ENCODE measurements at regions not wholly inside any gene's neighbourhood (a gene's known extent, or its start where the extent isn't known, plus 50 kb on each side); places are given as distances from the start of the nearest gene placed in this dataset.

- H3F3A ChIP-seq (replicated peaks; ENCODE audit: insufficient read depth): no peaks in the 10 kb centered on the region
- ChIA-PET CTCF (interaction anchor here (1.3 kb wide), 1 partner anchor 916 kb away, joined by 4 read pairs; no protein-coding TSS in a partner anchor), POLR2A (no interaction called here)
- no peak overlapping the region for H3K4me2 ChIP-seq
- no peaks in the 10 kb centered on the region for H4K20me1 ChIP-seq (ENCODE audit: insufficient read depth)
- no peak overlapping the region for H3K27ac ChIP-seq (ENCODE audit: low read depth in 2 of 2, low read length in 1 of 2)
- no peaks in the 10 kb centered on the region for H3K79me2 ChIP-seq (ENCODE audit: insufficient read depth)
- no peaks in the 10 kb centered on the region for H3K4me1 ChIP-seq (ENCODE audit: control insufficient read depth in 1 of 2, insufficient read depth in 2 of 2, low read depth in 1 of 2, low read length in 1 of 2)
- TF ChIP-seq FOXJ3 (CRISPR knock-in tag; IDR thresholded peaks at IDR 0.05): no peak
- no peak for TF ChIP-seq POLR2AphosphoS5 (IDR thresholded peaks at IDR 0.05; ENCODE audit: low read depth, low read length)
- no peak for TF ChIP-seq TEAD4 (IDR thresholded peaks at IDR 0.05; ENCODE audit: borderline replicate concordance, insufficient read depth)
- TF ChIP-seq FOXM1 (IDR thresholded peaks at IDR 0.05; ENCODE audit: low read depth): no peak
- TF ChIP-seq, protein P1, sequence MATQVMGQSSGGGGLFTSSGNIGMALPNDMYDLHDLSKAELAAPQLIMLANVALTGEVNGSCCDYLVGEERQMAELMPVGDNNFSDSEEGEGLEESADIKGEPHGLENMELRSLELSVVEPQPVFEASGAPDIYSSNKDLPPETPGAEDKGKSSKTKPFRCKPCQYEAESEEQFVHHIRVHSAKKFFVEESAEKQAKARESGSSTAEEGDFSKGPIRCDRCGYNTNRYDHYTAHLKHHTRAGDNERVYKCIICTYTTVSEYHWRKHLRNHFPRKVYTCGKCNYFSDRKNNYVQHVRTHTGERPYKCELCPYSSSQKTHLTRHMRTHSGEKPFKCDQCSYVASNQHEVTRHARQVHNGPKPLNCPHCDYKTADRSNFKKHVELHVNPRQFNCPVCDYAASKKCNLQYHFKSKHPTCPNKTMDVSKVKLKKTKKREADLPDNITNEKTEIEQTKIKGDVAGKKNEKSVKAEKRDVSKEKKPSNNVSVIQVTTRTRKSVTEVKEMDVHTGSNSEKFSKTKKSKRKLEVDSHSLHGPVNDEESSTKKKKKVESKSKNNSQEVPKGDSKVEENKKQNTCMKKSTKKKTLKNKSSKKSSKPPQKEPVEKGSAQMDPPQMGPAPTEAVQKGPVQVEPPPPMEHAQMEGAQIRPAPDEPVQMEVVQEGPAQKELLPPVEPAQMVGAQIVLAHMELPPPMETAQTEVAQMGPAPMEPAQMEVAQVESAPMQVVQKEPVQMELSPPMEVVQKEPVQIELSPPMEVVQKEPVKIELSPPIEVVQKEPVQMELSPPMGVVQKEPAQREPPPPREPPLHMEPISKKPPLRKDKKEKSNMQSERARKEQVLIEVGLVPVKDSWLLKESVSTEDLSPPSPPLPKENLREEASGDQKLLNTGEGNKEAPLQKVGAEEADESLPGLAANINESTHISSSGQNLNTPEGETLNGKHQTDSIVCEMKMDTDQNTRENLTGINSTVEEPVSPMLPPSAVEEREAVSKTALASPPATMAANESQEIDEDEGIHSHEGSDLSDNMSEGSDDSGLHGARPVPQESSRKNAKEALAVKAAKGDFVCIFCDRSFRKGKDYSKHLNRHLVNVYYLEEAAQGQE (IDR thresholded peaks at IDR 0.05; ENCODE audit: low read depth, low read length): no peak
- TF ChIP-seq EP300 (IDR thresholded peaks at IDR 0.05; ENCODE audit: borderline replicate concordance in 1 of 2, low read depth in 1 of 2, low read length in 1 of 2): no peak
- TF ChIP-seq, protein P2, sequence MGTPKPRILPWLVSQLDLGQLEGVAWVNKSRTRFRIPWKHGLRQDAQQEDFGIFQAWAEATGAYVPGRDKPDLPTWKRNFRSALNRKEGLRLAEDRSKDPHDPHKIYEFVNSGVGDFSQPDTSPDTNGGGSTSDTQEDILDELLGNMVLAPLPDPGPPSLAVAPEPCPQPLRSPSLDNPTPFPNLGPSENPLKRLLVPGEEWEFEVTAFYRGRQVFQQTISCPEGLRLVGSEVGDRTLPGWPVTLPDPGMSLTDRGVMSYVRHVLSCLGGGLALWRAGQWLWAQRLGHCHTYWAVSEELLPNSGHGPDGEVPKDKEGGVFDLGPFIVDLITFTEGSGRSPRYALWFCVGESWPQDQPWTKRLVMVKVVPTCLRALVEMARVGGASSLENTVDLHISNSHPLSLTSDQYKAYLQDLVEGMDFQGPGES (IDR thresholded peaks at IDR 0.05; ENCODE audit: low read depth, low read length): no peak
- no peak for TF ChIP-seq RAD21 (IDR thresholded peaks at IDR 0.05; ENCODE audit: low read length)
- TF ChIP-seq, protein P3, sequence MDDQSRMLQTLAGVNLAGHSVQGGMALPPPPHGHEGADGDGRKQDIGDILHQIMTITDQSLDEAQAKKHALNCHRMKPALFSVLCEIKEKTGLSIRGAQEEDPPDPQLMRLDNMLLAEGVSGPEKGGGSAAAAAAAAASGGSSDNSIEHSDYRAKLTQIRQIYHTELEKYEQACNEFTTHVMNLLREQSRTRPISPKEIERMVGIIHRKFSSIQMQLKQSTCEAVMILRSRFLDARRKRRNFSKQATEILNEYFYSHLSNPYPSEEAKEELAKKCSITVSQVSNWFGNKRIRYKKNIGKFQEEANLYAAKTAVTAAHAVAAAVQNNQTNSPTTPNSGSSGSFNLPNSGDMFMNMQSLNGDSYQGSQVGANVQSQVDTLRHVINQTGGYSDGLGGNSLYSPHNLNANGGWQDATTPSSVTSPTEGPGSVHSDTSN (IDR thresholded peaks at IDR 0.05): no peak
- TF ChIP-seq TCF12 (IDR thresholded peaks at IDR 0.05): no peak
- no peak for TF ChIP-seq RXRA (IDR thresholded peaks at IDR 0.05; ENCODE audit: borderline replicate concordance, low read depth)
- no peak for TF ChIP-seq CHD2 (IDR thresholded peaks at IDR 0.05; ENCODE audit: low read length, partially characterized antibody)
- TF ChIP-seq, protein P4, sequence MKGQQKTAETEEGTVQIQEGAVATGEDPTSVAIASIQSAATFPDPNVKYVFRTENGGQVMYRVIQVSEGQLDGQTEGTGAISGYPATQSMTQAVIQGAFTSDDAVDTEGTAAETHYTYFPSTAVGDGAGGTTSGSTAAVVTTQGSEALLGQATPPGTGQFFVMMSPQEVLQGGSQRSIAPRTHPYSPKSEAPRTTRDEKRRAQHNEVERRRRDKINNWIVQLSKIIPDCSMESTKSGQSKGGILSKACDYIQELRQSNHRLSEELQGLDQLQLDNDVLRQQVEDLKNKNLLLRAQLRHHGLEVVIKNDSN (IDR thresholded peaks at IDR 0.05; ENCODE audit: borderline replicate concordance, low read depth): no peak
- TF ChIP-seq EZH2phosphoT487 (IDR thresholded peaks at IDR 0.05; ENCODE audit: borderline replicate concordance, low read depth): no peak
- no peak for TF ChIP-seq GABPA (IDR thresholded peaks at IDR 0.05; ENCODE audit: low read depth)
- TF ChIP-seq, protein P5, sequence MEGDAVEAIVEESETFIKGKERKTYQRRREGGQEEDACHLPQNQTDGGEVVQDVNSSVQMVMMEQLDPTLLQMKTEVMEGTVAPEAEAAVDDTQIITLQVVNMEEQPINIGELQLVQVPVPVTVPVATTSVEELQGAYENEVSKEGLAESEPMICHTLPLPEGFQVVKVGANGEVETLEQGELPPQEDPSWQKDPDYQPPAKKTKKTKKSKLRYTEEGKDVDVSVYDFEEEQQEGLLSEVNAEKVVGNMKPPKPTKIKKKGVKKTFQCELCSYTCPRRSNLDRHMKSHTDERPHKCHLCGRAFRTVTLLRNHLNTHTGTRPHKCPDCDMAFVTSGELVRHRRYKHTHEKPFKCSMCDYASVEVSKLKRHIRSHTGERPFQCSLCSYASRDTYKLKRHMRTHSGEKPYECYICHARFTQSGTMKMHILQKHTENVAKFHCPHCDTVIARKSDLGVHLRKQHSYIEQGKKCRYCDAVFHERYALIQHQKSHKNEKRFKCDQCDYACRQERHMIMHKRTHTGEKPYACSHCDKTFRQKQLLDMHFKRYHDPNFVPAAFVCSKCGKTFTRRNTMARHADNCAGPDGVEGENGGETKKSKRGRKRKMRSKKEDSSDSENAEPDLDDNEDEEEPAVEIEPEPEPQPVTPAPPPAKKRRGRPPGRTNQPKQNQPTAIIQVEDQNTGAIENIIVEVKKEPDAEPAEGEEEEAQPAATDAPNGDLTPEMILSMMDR (IDR thresholded peaks at IDR 0.05): no peak
- H2AFZ ChIP-seq (ENCODE audit: low read depth): no peak overlapping the region
- no peaks in the 10 kb centered on the region for H3K9me3 ChIP-seq
- H3K9ac ChIP-seq: no peak overlapping the region
- WGBS (ENCODE audit: low lambda C conversion rate): 49% methylated on average over 14 of the region's 21 CpGs
- H3K27me3 ChIP-seq (ENCODE audit: insufficient read depth): no peaks in the 10 kb centered on the region
- no peak for DNase-seq
- H3K4me3 ChIP-seq (ENCODE audit: low read depth in 2 of 2, low read length in 1 of 2): no peak overlapping the region
- no peaks in the 10 kb centered on the region for H3K36me3 ChIP-seq (replicated peaks in 1 of 2; ENCODE audit: control insufficient read depth in 1 of 2, insufficient read depth in 2 of 2, low read length in 1 of 2)
- no peaks in the 10 kb centered on the region for H3K9me2 ChIP-seq
Observed at GRCh38 chr20:61126369-61127195, 125.5 kb upstream of the CDH4 start.

All from SK-N-SH (cell line).